ENCODE measurements at regions not wholly inside any gene's neighbourhood (a gene's known extent, or its start where the extent isn't known, plus 50 kb on each side); places are given as distances from the start of the nearest gene placed in this dataset.

DNA sequence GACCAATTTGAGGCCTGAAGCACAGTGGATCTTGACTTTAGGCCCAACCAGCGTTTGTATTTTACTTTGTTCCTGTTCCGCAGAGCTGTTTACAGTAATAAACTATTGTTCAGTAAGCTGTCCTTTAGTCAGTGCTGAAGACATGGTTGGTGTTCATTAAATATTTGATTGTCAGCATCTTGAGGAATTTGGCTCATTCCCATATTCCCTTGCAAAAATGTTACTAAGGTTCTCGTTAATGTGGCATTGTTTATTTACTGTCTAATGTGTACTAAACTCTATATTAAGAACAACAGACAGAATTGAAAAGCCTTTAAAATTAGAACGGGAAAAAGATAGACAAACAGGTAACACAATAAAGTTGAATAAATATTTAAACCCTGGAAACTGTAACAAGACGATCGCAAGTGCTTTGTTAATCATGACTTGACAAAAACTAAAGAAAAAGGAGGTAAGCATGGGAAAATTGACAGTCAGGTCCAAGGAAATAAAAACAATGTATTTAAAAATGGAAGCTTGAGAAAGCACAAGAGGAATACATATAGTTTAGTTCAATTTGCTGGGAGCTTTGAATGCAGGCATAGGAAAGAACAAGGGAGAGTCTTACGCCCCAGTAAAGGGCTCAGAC is 1060.8 kb upstream of the CRIM1 start:
- no peaks in the 10 kb centered on the region for H3K9me3 ChIP-seq (ENCODE audit: control insufficient read depth, low read length)
- H3K36me3 ChIP-seq (ENCODE audit: control insufficient read depth, insufficient read depth, low read length), result no peaks in the 10 kb centered on the region
- H3K27ac ChIP-seq (ENCODE audit: low read depth, low read length, severe bottlenecking), result no peak overlapping the region
- H3K4me3 ChIP-seq (ENCODE audit: extremely low read depth, insufficient read depth, low read length, poor library complexity, severe bottlenecking), result no peak overlapping the region
- 94 to 100% methylated on average over 4 to 5 of the region's 7 CpGs for WGBS, 2 experiments (ENCODE audit: insufficient coverage in 2 of 2)
- no peaks in the 10 kb centered on the region for H3K4me1 ChIP-seq (ENCODE audit: control insufficient read depth, insufficient read depth, low read length, poor library complexity, severe bottlenecking)

DNA sequence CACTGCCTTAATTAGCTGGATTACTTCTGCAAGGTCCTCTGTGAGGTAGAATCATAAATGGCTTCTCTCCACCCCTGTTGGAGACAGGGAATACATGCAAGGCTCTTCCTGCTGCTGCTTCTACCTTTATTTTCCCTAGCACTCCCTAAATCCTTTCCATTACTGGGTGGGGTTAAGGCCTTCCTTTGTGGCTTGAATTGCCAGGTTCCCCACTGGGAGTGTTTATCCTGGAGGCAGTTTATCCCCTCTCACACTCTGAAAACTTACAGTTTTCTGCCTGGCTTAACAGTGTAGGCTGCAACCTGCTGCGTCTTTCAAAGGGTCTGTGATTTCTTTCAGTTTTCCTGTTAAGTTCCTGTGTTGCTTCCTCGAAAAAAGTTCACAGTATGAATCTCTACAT is 1062.3 kb upstream of the CRIM1 start:
- no peaks in the 10 kb centered on the region for H3K36me3 ChIP-seq (ENCODE audit: control insufficient read depth, insufficient read depth, low read length)
- whole genome bisulfite sequencing, 2 experiments (ENCODE audit: insufficient coverage in 2 of 2), result 57% methylated on average over 1 of the region's 2 CpGs; no CpG with 5 or more reads in 1 of the 2 experiments
- H3K9me3 ChIP-seq (ENCODE audit: control insufficient read depth, low read length), result no peaks in the 10 kb centered on the region
- no peak overlapping the region for H3K27ac ChIP-seq (ENCODE audit: low read depth, low read length, severe bottlenecking)
- no peaks in the 10 kb centered on the region for H3K4me1 ChIP-seq (ENCODE audit: control insufficient read depth, insufficient read depth, low read length, poor library complexity, severe bottlenecking)
- H3K4me3 ChIP-seq (ENCODE audit: extremely low read depth, insufficient read depth, low read length, poor library complexity, severe bottlenecking), result no peak overlapping the region

DNA sequence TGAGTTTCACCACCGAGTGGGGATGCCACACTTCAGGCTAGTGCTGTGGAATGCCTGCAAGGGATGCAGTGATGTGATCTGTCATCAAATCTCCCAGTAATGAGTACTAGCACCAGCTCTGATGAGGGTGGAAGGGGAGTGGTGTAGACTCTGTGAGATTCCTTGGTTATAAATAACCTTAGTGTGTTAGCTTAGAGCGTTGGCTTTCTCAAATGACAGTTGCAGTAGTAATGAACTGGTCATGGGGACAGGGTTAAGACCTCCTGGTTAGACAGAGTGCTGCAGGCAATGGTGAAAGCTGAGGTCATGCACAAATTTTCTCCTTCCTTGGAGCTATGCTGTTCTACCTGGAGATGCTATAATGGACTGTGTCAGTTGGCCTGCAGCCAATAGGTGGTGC is 1063.4 kb upstream of the CRIM1 start:
- 100% methylated on average over 1 of the region's 2 CpGs for WGBS, 2 experiments (ENCODE audit: insufficient coverage in 2 of 2)
- Histone ChIP-seq H3K4me1 (ENCODE audit: control insufficient read depth, insufficient read depth, low read length, poor library complexity, severe bottlenecking) (no peaks in the 10 kb centered on the region), H3K36me3 (ENCODE audit: control insufficient read depth, insufficient read depth, low read length) (no peaks in the 10 kb centered on the region), H3K27ac (ENCODE audit: low read depth, low read length, severe bottlenecking) (no peak overlapping the region), H3K4me3 (ENCODE audit: extremely low read depth, insufficient read depth, low read length, poor library complexity, severe bottlenecking) (no peak overlapping the region), H3K9me3 (ENCODE audit: control insufficient read depth, low read length) (no peaks in the 10 kb centered on the region)

DNA sequence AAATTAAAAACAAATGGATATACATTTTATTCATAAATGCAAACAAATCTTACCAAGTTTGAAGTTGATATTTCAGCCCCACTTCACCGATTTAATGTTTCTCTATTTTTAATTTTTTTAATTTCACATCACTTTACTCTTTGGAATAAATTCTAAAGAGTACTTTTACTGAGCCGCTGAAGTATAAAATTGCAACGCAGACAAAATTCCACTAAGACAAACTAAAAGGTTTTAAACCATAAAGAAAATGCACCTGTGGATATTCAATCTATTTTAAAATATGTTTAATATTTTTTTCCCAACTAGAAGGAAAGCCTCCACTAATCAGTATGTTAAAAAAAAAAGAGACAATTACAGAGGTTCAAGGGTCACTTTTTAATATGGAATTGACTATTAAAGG is 1073.9 kb upstream of the CRIM1 start:
- no CpG with 5 or more reads among the region's 3 CpGs for WGBS, 2 experiments (ENCODE audit: insufficient coverage in 2 of 2)
- Histone ChIP-seq H3K36me3 (ENCODE audit: control insufficient read depth, insufficient read depth, low read length) (no peaks in the 10 kb centered on the region), H3K4me3 (ENCODE audit: extremely low read depth, insufficient read depth, low read length, poor library complexity, severe bottlenecking) (no peak overlapping the region), H3K27ac (ENCODE audit: low read depth, low read length, severe bottlenecking) (no peak overlapping the region), H3K4me1 (ENCODE audit: control insufficient read depth, insufficient read depth, low read length, poor library complexity, severe bottlenecking) (no peaks in the 10 kb centered on the region), H3K9me3 (ENCODE audit: control insufficient read depth, low read length) (no peaks in the 10 kb centered on the region)

DNA sequence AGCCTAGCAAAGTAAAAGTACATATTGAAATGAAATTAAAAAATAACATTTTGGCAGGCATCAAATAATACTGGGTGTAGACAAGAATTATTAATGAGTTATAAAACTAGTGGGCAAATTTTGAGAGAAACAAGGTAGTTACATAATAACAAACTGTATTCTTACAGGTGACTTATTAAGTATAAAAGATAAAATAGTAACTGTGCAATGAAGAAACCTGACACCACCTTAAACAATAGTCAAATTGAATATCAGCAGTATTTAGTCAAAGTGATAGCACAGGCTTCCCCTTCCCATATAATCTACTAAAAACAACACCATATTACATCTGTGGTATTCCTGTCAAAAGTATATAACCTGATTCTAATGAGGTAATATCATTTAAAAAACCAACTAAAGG is 1099.8 kb upstream of the CRIM1 start:
- no peaks in the 10 kb centered on the region for H3K4me1 ChIP-seq (ENCODE audit: control insufficient read depth, insufficient read depth, low read length, poor library complexity, severe bottlenecking)
- H3K9me3 ChIP-seq (ENCODE audit: control insufficient read depth, low read length), result no peaks in the 10 kb centered on the region
- H3K36me3 ChIP-seq (ENCODE audit: control insufficient read depth, insufficient read depth, low read length), result no peaks in the 10 kb centered on the region
- H3K27ac ChIP-seq (ENCODE audit: low read depth, low read length, severe bottlenecking), result no peak overlapping the region
- no peak overlapping the region for H3K4me3 ChIP-seq (ENCODE audit: extremely low read depth, insufficient read depth, low read length, poor library complexity, severe bottlenecking)

DNA sequence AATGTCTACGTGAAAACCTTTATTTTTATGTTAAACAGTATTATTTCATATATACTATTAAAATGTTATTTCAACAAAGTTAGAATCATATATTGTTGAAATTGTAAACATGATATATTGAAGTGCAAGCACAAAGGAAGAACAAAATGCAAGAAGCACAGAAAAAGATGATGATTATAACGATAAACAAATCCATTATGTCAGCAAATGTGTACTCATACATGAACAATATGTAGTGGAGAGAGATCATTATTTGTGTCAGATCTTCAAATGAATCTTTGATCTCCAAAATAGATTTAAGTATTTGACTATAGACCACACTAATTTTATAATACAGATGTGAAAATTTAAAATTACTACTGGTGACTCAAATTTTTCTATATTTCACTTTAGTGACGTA is 1104.4 kb upstream of the CRIM1 start:
- H3K36me3 ChIP-seq (ENCODE audit: control insufficient read depth, insufficient read depth, low read length), result no peaks in the 10 kb centered on the region
- H3K9me3 ChIP-seq (ENCODE audit: control insufficient read depth, low read length), result no peaks in the 10 kb centered on the region
- no peak overlapping the region for H3K27ac ChIP-seq (ENCODE audit: low read depth, low read length, severe bottlenecking)
- no peaks in the 10 kb centered on the region for H3K4me1 ChIP-seq (ENCODE audit: control insufficient read depth, insufficient read depth, low read length, poor library complexity, severe bottlenecking)
- WGBS, 2 experiments (ENCODE audit: insufficient coverage in 2 of 2), result no CpG with 5 or more reads among the region's 3 CpGs
- H3K4me3 ChIP-seq (ENCODE audit: extremely low read depth, insufficient read depth, low read length, poor library complexity, severe bottlenecking), result no peak overlapping the region

DNA sequence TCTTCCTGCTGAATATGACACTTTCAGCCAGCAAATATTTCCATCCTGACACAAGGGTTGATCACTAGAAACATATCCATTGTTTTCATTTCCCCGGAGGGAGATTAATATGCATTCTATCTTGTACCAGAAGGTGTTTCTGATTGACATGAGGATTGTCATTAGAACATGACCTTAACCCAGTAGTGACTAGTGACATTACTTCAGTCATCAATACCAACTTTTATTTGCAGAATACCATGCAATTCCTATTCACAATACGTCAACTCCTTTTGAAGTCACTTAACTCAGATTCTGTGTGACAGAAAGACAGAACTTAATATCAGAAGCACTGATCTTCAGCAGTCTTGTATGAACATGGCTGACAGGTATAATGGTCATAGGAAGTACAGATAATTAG is 1108.9 kb upstream of the CRIM1 start:
- Histone ChIP-seq H3K4me3 (ENCODE audit: extremely low read depth, insufficient read depth, low read length, poor library complexity, severe bottlenecking) (no peak overlapping the region), H3K27ac (ENCODE audit: low read depth, low read length, severe bottlenecking) (no peak overlapping the region), H3K9me3 (ENCODE audit: control insufficient read depth, low read length) (no peaks in the 10 kb centered on the region), H3K4me1 (ENCODE audit: control insufficient read depth, insufficient read depth, low read length, poor library complexity, severe bottlenecking) (no peaks in the 10 kb centered on the region), H3K36me3 (ENCODE audit: control insufficient read depth, insufficient read depth, low read length) (no peaks in the 10 kb centered on the region)
- 100% methylated on average over 1 of the region's 2 CpGs; no CpG with 5 or more reads in 1 of the 2 experiments for WGBS, 2 experiments (ENCODE audit: insufficient coverage in 2 of 2)

DNA sequence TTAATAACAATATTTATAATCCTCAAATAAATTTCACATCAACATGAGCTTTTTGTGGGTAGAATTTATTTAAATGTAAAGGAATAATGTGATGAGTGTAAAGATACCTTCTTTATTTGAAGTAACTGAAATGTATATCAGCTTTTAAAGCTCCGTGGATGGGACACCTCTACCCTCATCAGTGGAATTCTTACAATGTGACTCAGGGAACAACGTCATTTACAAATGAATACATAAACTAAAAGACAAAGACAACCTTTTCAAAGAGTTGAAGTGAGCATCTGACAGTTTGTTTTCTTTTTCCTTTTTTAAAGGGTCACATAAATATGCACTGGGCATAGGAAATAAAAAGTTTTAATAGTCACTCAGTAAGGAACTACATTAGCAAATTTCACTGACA is 1127.0 kb upstream of the CRIM1 start:
- no peaks in the 10 kb centered on the region for H3K36me3 ChIP-seq (ENCODE audit: control insufficient read depth, insufficient read depth, low read length)
- no peaks in the 10 kb centered on the region for H3K9me3 ChIP-seq (ENCODE audit: control insufficient read depth, low read length)
- no peaks in the 10 kb centered on the region for H3K4me1 ChIP-seq (ENCODE audit: control insufficient read depth, insufficient read depth, low read length, poor library complexity, severe bottlenecking)
- no peak overlapping the region for H3K4me3 ChIP-seq (ENCODE audit: extremely low read depth, insufficient read depth, low read length, poor library complexity, severe bottlenecking)
- WGBS, 2 experiments (ENCODE audit: insufficient coverage in 2 of 2), result no CpG with 5 or more reads among the region's 2 CpGs
- no peak overlapping the region for H3K27ac ChIP-seq (ENCODE audit: low read depth, low read length, severe bottlenecking)

DNA sequence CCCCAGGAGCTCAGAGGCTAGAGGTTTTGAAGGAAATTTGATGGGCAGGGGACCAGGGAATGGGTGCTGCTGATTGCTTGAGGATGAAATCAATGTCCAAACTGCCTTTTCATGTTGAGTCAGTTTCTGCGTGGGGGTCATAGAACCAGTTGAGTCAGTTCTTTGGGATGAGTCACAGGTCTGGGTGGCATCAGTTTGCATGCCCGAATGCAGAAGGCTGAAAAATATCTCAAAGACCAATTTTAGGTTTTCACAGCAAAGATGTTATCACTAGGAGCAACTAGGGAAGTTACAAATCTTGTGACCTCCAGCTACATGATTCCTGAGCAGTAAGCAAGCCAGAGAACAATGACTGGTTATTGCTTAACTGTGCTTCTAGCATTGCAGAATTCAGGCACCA is 1135.1 kb upstream of the CRIM1 start:
- Histone ChIP-seq H3K4me3 (ENCODE audit: extremely low read depth, insufficient read depth, low read length, poor library complexity, severe bottlenecking) (no peak overlapping the region), H3K4me1 (ENCODE audit: control insufficient read depth, insufficient read depth, low read length, poor library complexity, severe bottlenecking) (no peaks in the 10 kb centered on the region), H3K27ac (ENCODE audit: low read depth, low read length, severe bottlenecking) (no peak overlapping the region), H3K36me3 (ENCODE audit: control insufficient read depth, insufficient read depth, low read length) (no peaks in the 10 kb centered on the region), H3K9me3 (ENCODE audit: control insufficient read depth, low read length) (peaks cover 4% of the 10 kb centered on the region)
- WGBS, 2 experiments (ENCODE audit: insufficient coverage in 2 of 2), result 89 to 92% methylated on average over 1 to 2 of the region's 2 CpGs

DNA sequence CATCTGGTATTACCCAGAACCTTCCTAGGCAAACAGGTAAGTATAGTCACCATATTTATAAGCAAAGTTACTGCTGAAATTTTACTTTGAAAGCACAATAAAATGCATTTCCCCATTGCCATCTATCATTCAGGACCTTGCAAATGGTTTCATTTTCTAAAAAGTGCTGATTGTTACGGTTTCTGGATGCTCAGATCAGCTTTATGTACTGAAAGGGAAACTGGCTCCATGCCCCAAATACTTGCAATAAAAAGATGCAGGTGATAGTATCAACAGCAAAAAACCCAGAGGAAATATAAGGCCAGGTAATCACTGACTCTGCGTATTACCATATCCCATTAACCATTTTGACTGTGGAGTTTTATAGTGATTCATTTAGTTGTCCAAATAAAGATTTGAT is 1150.7 kb upstream of the CRIM1 start:
- Histone ChIP-seq H3K36me3 (ENCODE audit: control insufficient read depth, insufficient read depth, low read length) (no peaks in the 10 kb centered on the region), H3K9me3 (ENCODE audit: control insufficient read depth, low read length) (no peaks in the 10 kb centered on the region), H3K4me3 (ENCODE audit: extremely low read depth, insufficient read depth, low read length, poor library complexity, severe bottlenecking) (no peak overlapping the region), H3K4me1 (ENCODE audit: control insufficient read depth, insufficient read depth, low read length, poor library complexity, severe bottlenecking) (no peaks in the 10 kb centered on the region), H3K27ac (ENCODE audit: low read depth, low read length, severe bottlenecking) (no peak overlapping the region)
- WGBS, 2 experiments (ENCODE audit: insufficient coverage in 2 of 2), result no CpG with 5 or more reads among the region's 2 CpGs

DNA sequence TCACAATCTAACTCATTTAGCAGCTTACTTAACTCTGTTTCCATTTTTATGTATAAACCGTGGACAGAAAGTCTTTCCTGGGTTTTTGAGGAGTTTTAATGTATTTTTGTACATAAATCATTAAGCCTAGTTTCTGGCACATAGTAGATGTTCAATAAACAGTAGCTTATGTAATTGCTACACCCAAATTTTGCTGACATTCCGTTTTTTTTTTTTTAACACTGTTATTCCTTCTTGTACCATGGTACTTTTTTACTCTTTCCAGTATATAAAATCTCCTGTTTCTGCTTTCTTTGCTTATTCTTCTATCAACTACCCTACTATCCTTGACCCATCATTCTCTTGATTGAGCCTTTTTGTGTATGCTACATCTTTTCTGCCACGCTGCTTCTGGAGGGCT is 1151.3 kb upstream of the CRIM1 start:
- H3K36me3 ChIP-seq (ENCODE audit: control insufficient read depth, insufficient read depth, low read length), result no peaks in the 10 kb centered on the region
- no peak overlapping the region for H3K4me3 ChIP-seq (ENCODE audit: extremely low read depth, insufficient read depth, low read length, poor library complexity, severe bottlenecking)
- H3K9me3 ChIP-seq (ENCODE audit: control insufficient read depth, low read length), result no peaks in the 10 kb centered on the region
- no peaks in the 10 kb centered on the region for H3K4me1 ChIP-seq (ENCODE audit: control insufficient read depth, insufficient read depth, low read length, poor library complexity, severe bottlenecking)
- H3K27ac ChIP-seq (ENCODE audit: low read depth, low read length, severe bottlenecking), result no peak overlapping the region
- 83% methylated on average over 1 of the region's 3 CpGs; no CpG with 5 or more reads in 1 of the 2 experiments for WGBS, 2 experiments (ENCODE audit: insufficient coverage in 2 of 2)
